ENCODE measurements at regions not wholly inside any gene's neighbourhood (a gene's known extent, or its start where the extent isn't known, plus 50 kb on each side); places are given as distances from the start of the nearest gene placed in this dataset.
"Not testable (repeated sequence)": the region's sequence is repeated elsewhere in the genome, so short reads cannot be mapped to it uniquely, and the experiment has no call there.

GRCh38 chrX:144040793-144041192, 156.9 kb downstream of the UBE2NL start:
- DNase-seq (ENCODE audit: low read depth in 1 of 2, low spot score in 1 of 2) (no peak), FAIRE-seq (peak; percentile 63), ATAC-seq (no peak)
- POLR2A ChIA-PET, result no interaction called here
- H3K9me3 ChIP-seq, result no peaks in the 10 kb centered on the region
- WGBS (ENCODE audit: missing lambda C conversion rate), result 3% methylated on average over 2 of the region's 2 CpGs
- H3K27ac ChIP-seq, result no peak overlapping the region
- H3K4me1 ChIP-seq, result no peaks in the 10 kb centered on the region
- no peak overlapping the region for H3K4me3 ChIP-seq
- CTCF ChIA-PET, result no interaction called here
- TF ChIP-seq MYC (IDR thresholded peaks at IDR 0.05; ENCODE audit: borderline replicate concordance, low read length), result no peak
- no peak for TF ChIP-seq ESRRA (IDR thresholded peaks at IDR 0.05; ENCODE audit: borderline replicate concordance, low read length)
- no peak for TF ChIP-seq NFE2L2 (conservative IDR thresholded peaks at IDR 0.05; ENCODE audit: low read length)
- no peak for TF ChIP-seq SMC3 (IDR thresholded peaks at IDR 0.05)
- no peak for TF ChIP-seq NR3C1 (IDR thresholded peaks at IDR 0.05)
- TF ChIP-seq RAD21 (conservative IDR thresholded peaks at IDR 0.05 in 1 of 2, IDR thresholded peaks at IDR 0.05 in 1 of 2), result no peak
- no peak for TF ChIP-seq EP300 (IDR thresholded peaks at IDR 0.05)
- TF ChIP-seq CHD2 (IDR thresholded peaks at IDR 0.05; ENCODE audit: low read length, partially characterized antibody), result no peak
- no peak for TF ChIP-seq MAZ (IDR thresholded peaks at IDR 0.05; ENCODE audit: borderline replicate concordance, low read depth, low read length)
- no peak for TF ChIP-seq HOXB5 (CRISPR knock-in tag; IDR thresholded peaks at IDR 0.05)
- no peak for TF ChIP-seq TP53 (CRISPR knock-in tag; IDR thresholded peaks at IDR 0.05)
- no peak overlapping the region for H3K4me2 ChIP-seq

GRCh38 chrX:144042271-144042670, 158.4 kb downstream of the UBE2NL start:
- no peaks in the 10 kb centered on the region for H3K9me3 ChIP-seq
- POLR2A ChIA-PET, result no interaction called here
- TF ChIP-seq FOSB (CRISPR knock-in tag; IDR thresholded peaks at IDR 0.05) (no peak), EHF (CRISPR knock-in tag; IDR thresholded peaks at IDR 0.05) (no peak), RAD21 (conservative IDR thresholded peaks at IDR 0.05 in 1 of 2, IDR thresholded peaks at IDR 0.05 in 1 of 2) (no peak), PBX3 (IDR thresholded peaks at IDR 0.05) (no peak), ATOH8 (CRISPR knock-in tag; IDR thresholded peaks at IDR 0.05; ENCODE audit: low read depth) (no peak), POLR2AphosphoS2 (conservative IDR thresholded peaks at IDR 0.05; ENCODE audit: low read length) (no peak), CEBPB (IDR thresholded peaks at IDR 0.05) (no peak)
- DNase-seq (ENCODE audit: low read depth in 1 of 2, low spot score in 1 of 2) (no peak), FAIRE-seq (no peak), ATAC-seq (no peak)
- no peak overlapping the region for H3K27ac ChIP-seq
- no peaks in the 10 kb centered on the region for H3K4me1 ChIP-seq
- no peak overlapping the region for H3K4me3 ChIP-seq
- H3K4me2 ChIP-seq, result no peak overlapping the region
- CTCF ChIA-PET, result no interaction called here
- WGBS (ENCODE audit: missing lambda C conversion rate), result 0% methylated on average over 5 of the region's 5 CpGs

- H3K9me3 ChIP-seq, result no peaks in the 10 kb centered on the region
- WGBS (ENCODE audit: missing lambda C conversion rate), result 4% methylated on average over 1 of the region's 1 CpG
- ChIA-PET CTCF (no interaction called here), POLR2A (no interaction called here)
- no peaks in the 10 kb centered on the region for H3K4me1 ChIP-seq
- DNase-seq (ENCODE audit: low read depth in 1 of 2, low spot score in 1 of 2) (no peak), FAIRE-seq (no peak), ATAC-seq (no peak)
- no peak overlapping the region for H3K27ac ChIP-seq
- H3K4me3 ChIP-seq, result no peak overlapping the region
- TF ChIP-seq SMC3 (IDR thresholded peaks at IDR 0.05) (no peak), JUNB (IDR thresholded peaks at IDR 0.05) (no peak), PHF8 (IDR thresholded peaks at IDR 0.05; ENCODE audit: borderline replicate concordance, low read depth) (no peak)
- no peak overlapping the region for H3K4me2 ChIP-seq
These were observed 191.6 kb downstream of the UBE2NL start for GRCh38 chrX:144075432-144075831.

GRCh38 chrX:144082237-144082636, 198.4 kb downstream of the UBE2NL start:
- H3K4me2 ChIP-seq; POLR2A ChIA-PET; ATAC-seq; H3K9me3 ChIP-seq; CTCF ChIA-PET; H3K27ac ChIP-seq; DNase-seq (ENCODE audit: low read depth in 1 of 2, low spot score in 1 of 2); H3K4me1 ChIP-seq; H3K4me3 ChIP-seq; FAIRE-seq: not testable (repeated sequence)
- WGBS (ENCODE audit: missing lambda C conversion rate), result 38% methylated on average over 5 of the region's 5 CpGs

- no CpG with 5 or more reads among the region's 1 CpG for WGBS (ENCODE audit: missing lambda C conversion rate)
- H3K9me3 ChIP-seq; FAIRE-seq; POLR2A ChIA-PET; ATAC-seq; H3K4me2 ChIP-seq; H3K4me3 ChIP-seq; CTCF ChIA-PET; H3K27ac ChIP-seq; H3K4me1 ChIP-seq; DNase-seq (ENCODE audit: low read depth in 1 of 2, low spot score in 1 of 2): not testable (repeated sequence)
These were observed 205.8 kb downstream of the UBE2NL start for GRCh38 chrX:144089674-144090073.

GRCh38 chrX:144092116-144092515, 208.2 kb downstream of the UBE2NL start:
- H3K9me3 ChIP-seq; CTCF ChIA-PET; FAIRE-seq; H3K27ac ChIP-seq; H3K4me3 ChIP-seq; H3K4me2 ChIP-seq; DNase-seq (ENCODE audit: low read depth in 1 of 2, low spot score in 1 of 2); ATAC-seq; H3K4me1 ChIP-seq; POLR2A ChIA-PET: not testable (repeated sequence)
- no CpG with 5 or more reads among the region's 3 CpGs for WGBS (ENCODE audit: missing lambda C conversion rate)

- ATAC-seq, CTCF ChIA-PET: not testable (repeated sequence)
These were observed 235.6 kb downstream of the UBE2NL start for GRCh38 chrX:144119490-144119889.

GRCh38 chrX:144121566-144121965, 237.7 kb downstream of the UBE2NL start:
- FAIRE-seq; H3K4me2 ChIP-seq; DNase-seq (ENCODE audit: low read depth in 1 of 2, low spot score in 1 of 2); POLR2A ChIA-PET; CTCF ChIA-PET; H3K4me3 ChIP-seq; ATAC-seq; H3K27ac ChIP-seq; H3K9me3 ChIP-seq; H3K4me1 ChIP-seq: not testable (repeated sequence)

More at GRCh38 chrX:144119490-144119889, 235.6 kb downstream of the UBE2NL start:
- H3K27ac ChIP-seq; DNase-seq (ENCODE audit: low read depth in 1 of 2, low spot score in 1 of 2); H3K4me2 ChIP-seq; POLR2A ChIA-PET; H3K9me3 ChIP-seq; H3K4me3 ChIP-seq; H3K4me1 ChIP-seq: not testable (repeated sequence)
- 6% methylated on average over 1 of the region's 1 CpG for WGBS (ENCODE audit: missing lambda C conversion rate)
- peak; percentile 70 for FAIRE-seq

All from A549 (cell line).